K562 (cell line): ENCODE measurements at regions not wholly inside any gene's neighbourhood (a gene's known extent, or its start where the extent isn't known, plus 50 kb on each side); places are given as distances from the start of the nearest gene placed in this dataset.

Experiments
- ATAC-seq: fragments of 200-7000 bp; cut with Tn5 transposase; 3 replicates; pipeline ENCODE4 v1.9.1; 2020; ENCODE audit warnings: moderate library complexity
- BruUV-seq: library from RNA; stranded (reverse); fragments of 400-500 nt; replicated peaks from 2 replicates; lab custom pipeline; 2021; lab: Mats Ljungman, UMichigan
- CTCF ChIA-PET: fragments of 300-600 bp; formaldehyde crosslinking; extraction: SDS; loops from one replicate; lab custom pipeline; 2021; ENCODE audit warnings: low intra/inter-chr PET ratio; lab: Yijun Ruan, JAX
- POLR2A ChIA-PET: fragments of 300-600, 350-650 bp; sonication (Branson Sonifier 250); formaldehyde crosslinking; extraction: SDS; loops from one replicate; lab custom pipeline; 2021; ENCODE audit warnings: antibody characterized with exemption, inconsistent platforms; lab: Yijun Ruan, JAX
- DNase-seq, 4 experiments: peaks; one replicate each; pipeline versions ENCODE4 v3.0.0 to v3.0.0-alpha.2; 2011 to 2018; ENCODE audit warnings: low spot score in 3 of 4, mixed read lengths in 3 of 4; ENCODE audit errors: extremely low read depth in 1 of 4
- FAIRE-seq: peaks from 2 replicates; lab custom pipeline; 2011; peaks lifted over from hg19 to GRCh38; lab: Jason Lieb, UNC
- H2AFZ ChIP-seq: 2 replicates; pipeline ENCODE4 v1.6.0; 2011; ENCODE audit warnings: low read depth, low read length, control low read depth, inconsistent platforms
- H3K27ac ChIP-seq: fragments of 200-600 bp; 3 replicates; pipeline ENCODE4 v1.8.0; 2011; ENCODE audit warnings: low read depth, mild to moderate bottlenecking, control low read depth, inconsistent platforms, low read length, moderate library complexity, mixed read lengths; ENCODE audit errors: extremely low read depth
- H3K27me3 ChIP-seq, 2 experiments: fragments of 300-600 bp in 1 of 2; 2 replicates in 1 of 2; 3 replicates in 1 of 2; pipeline versions ENCODE4 v1.6.0 to v1.8.0; 2011; ENCODE audit warnings: inconsistent platforms in 2 of 2, low read length in 2 of 2, mild to moderate bottlenecking in 1 of 2, mixed read lengths in 1 of 2, moderate library complexity in 1 of 2; ENCODE audit not compliant: control insufficient read depth in 2 of 2, insufficient read depth in 2 of 2
- H3K36me3 ChIP-seq: fragments of 300-600 bp; 3 replicates; pipeline ENCODE4 v1.8.0; 2011; ENCODE audit warnings: mild to moderate bottlenecking, low read length, inconsistent platforms; ENCODE audit not compliant: control insufficient read depth, insufficient read depth
- H3K4me1 ChIP-seq, 2 experiments: fragments of 200-600 bp in 1 of 2; replicated peaks in 1 of 2; 2 replicates in 1 of 2; 3 replicates in 1 of 2; pipeline versions ENCODE4 v1.5.1 to v1.8.0; 2011; ENCODE audit warnings: inconsistent platforms in 2 of 2, low read length in 2 of 2, mild to moderate bottlenecking in 1 of 2, mixed read lengths in 1 of 2, moderate library complexity in 1 of 2; ENCODE audit not compliant: control insufficient read depth in 2 of 2, insufficient read depth in 2 of 2
- H3K4me2 ChIP-seq: 2 replicates; pipeline ENCODE4 v1.6.1; 2011; ENCODE audit warnings: low read length, control low read depth, inconsistent platforms, mixed read lengths; ENCODE audit not compliant: insufficient read depth
- H3K4me3 ChIP-seq: fragments of 200-600 bp; sonication (generic), shearing (Covaris generic); 2 replicates; pipeline ENCODE4 v1.5.1; 2016; ENCODE audit warnings: control low read depth, inconsistent platforms
- H3K79me2 ChIP-seq: fragments of 200-600 bp; 3 replicates; pipeline ENCODE4 v1.8.0; 2011; ENCODE audit warnings: low read length, inconsistent platforms; ENCODE audit not compliant: control insufficient read depth, insufficient read depth
- H3K9ac ChIP-seq, 2 experiments: 2 replicates each; pipeline versions ENCODE4 v1.6.0 to v1.6.1; 2011; ENCODE audit warnings: low read depth in 2 of 2, low read length in 2 of 2, control low read depth in 1 of 2, inconsistent platforms in 1 of 2, mild to moderate bottlenecking in 1 of 2, mixed read lengths in 1 of 2; ENCODE audit not compliant: insufficient read depth in 1 of 2
- H3K9me1 ChIP-seq: one replicate; pipeline ENCODE4 v1.6.0; 2011; ENCODE audit warnings: inconsistent platforms, mild to moderate bottlenecking, low read length, moderate library complexity; ENCODE audit not compliant: control insufficient read depth, insufficient read depth
- H3K9me3 ChIP-seq: replicated peaks from 2 replicates; pipeline ENCODE4 v1.5.1; 2011; ENCODE audit warnings: low read depth, low read length, inconsistent platforms; ENCODE audit not compliant: control insufficient read depth, insufficient read depth
- H4K20me1 ChIP-seq: replicated peaks from 2 replicates; pipeline ENCODE4 v1.6.1; 2011; ENCODE audit warnings: low read length, inconsistent platforms, mixed read lengths; ENCODE audit not compliant: control insufficient read depth, insufficient read depth
- AFF4 ChIP-seq: sonication (generic); formaldehyde crosslinking; IDR thresholded peaks from 2 replicates; pipeline ENCODE4 v1.8.0; 2023; ENCODE audit warnings: mild to moderate bottlenecking, missing genetic modification reagents
- DMBX1 ChIP-seq: fragments of 250-450 bp; sonication (Bioruptor Pico); IDR thresholded peaks from 2 replicates; pipeline ENCODE4 v1.8.0; 2022; ENCODE audit warnings: inconsistent platforms, mild to moderate bottlenecking, moderate library complexity, borderline replicate concordance
- GABPB1 ChIP-seq: sonication (generic); formaldehyde crosslinking; IDR thresholded peaks from 2 replicates; pipeline ENCODE4 v1.8.0; 2022; ENCODE audit warnings: mild to moderate bottlenecking, missing genetic modification reagents
- GATAD2A ChIP-seq: fragments of 450-650 bp; IDR thresholded peaks from 2 replicates; pipeline ENCODE4 v1.6.1; 2017
- RBM25 ChIP-seq: fragments of 200-400 bp; formaldehyde crosslinking; IDR thresholded peaks from 2 replicates; pipeline ENCODE4 v1.6.1; 2018; ENCODE audit warnings: low read length, low read depth, moderate library complexity; ENCODE audit not compliant: severe bottlenecking
- TFE3 ChIP-seq: fragments of 450-650 bp; formaldehyde crosslinking; IDR thresholded peaks from 2 replicates; pipeline ENCODE4 v1.4.0; 2020; ENCODE audit warnings: mild to moderate bottlenecking, mixed read lengths
- ZNF511 ChIP-seq: sonication (generic); formaldehyde crosslinking; IDR thresholded peaks from 2 replicates; pipeline ENCODE4 v1.8.0; 2022; ENCODE audit warnings: mild to moderate bottlenecking, missing genetic modification reagents
- WGBS: fragments of 100-300 bp; shearing (Covaris generic); methylation state at CpG from one replicate; pipeline ENCODE4 v1.1.6; 2016; ENCODE audit warnings: low coverage, mixed read lengths; ENCODE audit not compliant: insufficient coverage; ENCODE audit errors: missing lambda C conversion rate; 5-methylcytosine and 5-hydroxymethylcytosine counted together
- in situ Hi-C: fragments of 300-500 bp; cut with MboI; formaldehyde crosslinking; loops from 4 replicates; pipeline ENCODE4 v1.15.0; 2018; ENCODE audit warnings: inconsistent platforms, mixed read lengths
- intact Hi-C: fragments of 100-400 bp; cut with micrococcal nuclease; formaldehyde crosslinking; loops from 2 replicates; pipeline ENCODE4 v1.14.2; 2022

- Histone ChIP-seq H3K4me2 (no peak overlapping the region), H3K9me1 (no peaks in the 10 kb centered on the region), H3K27me3 (no peaks in the 10 kb centered on the region), H3K79me2 (no peaks in the 10 kb centered on the region), H3K9me3 (no peaks in the 10 kb centered on the region; the same call in 1 of the 2 replicates), H3K4me3 (no peak overlapping the region), H3K36me3 (no peaks in the 10 kb centered on the region), H3K9ac (no peak overlapping the region), H3K27ac (no peak overlapping the region), H4K20me1 (no peaks in the 10 kb centered on the region), H2AFZ (no peak overlapping the region), H3K4me1 (no peaks in the 10 kb centered on the region)
- intact Hi-C loops (no loop called here), in situ Hi-C loops (no loop called here)
- ChIA-PET CTCF (no interaction called here), POLR2A (interaction anchor here (0.6 kb wide), 1 partner anchor 35 kb away, joined by 3 read pairs; no protein-coding TSS in a partner anchor)
- ATAC-seq (no peak), FAIRE-seq (no peak), DNase-seq (no peak)
- no TSS peak for BruUV-seq
- TF ChIP-seq RBM25 = peak; percentile 86
- no peak for TF ChIP-seq ZNF511 (CRISPR knock-in tag)
Observed at GRCh38 chr7:68911754-68912153, 686.5 kb upstream of the AUTS2 start.

- FAIRE-seq = no peak
- H3K9ac ChIP-seq = no peak overlapping the region
- H3K9me1 ChIP-seq = no peaks in the 10 kb centered on the region
- no peaks in the 10 kb centered on the region for H3K27me3 ChIP-seq
- ChIA-PET POLR2A (no interaction called here), CTCF (no interaction called here)
- no peaks in the 10 kb centered on the region for H3K36me3 ChIP-seq
- H3K27ac ChIP-seq = no peak overlapping the region
- no TSS peak for BruUV-seq
- intact Hi-C loops (no loop called here), in situ Hi-C loops (no loop called here)
- no peaks in the 10 kb centered on the region for H4K20me1 ChIP-seq
- WGBS = 4% methylated on average over 3 of the region's 3 CpGs
- no peak overlapping the region for H2AFZ ChIP-seq
- no peak for DNase-seq
- no peaks in the 10 kb centered on the region for H3K79me2 ChIP-seq
- H3K4me3 ChIP-seq = no peak overlapping the region
- H3K4me2 ChIP-seq = no peak overlapping the region
- H3K4me1 ChIP-seq = no peaks in the 10 kb centered on the region
- H3K9me3 ChIP-seq = no peaks in the 10 kb centered on the region; the same call in 1 of the 2 replicates
- no peak for ATAC-seq
- TF ChIP-seq GATAD2A (no peak), TFE3 (CRISPR knock-in tag) (no peak), DMBX1 (no peak), AFF4 (CRISPR knock-in tag) (no peak), GABPB1 (CRISPR knock-in tag) (no peak)
Observed at GRCh38 chr7:68914006-68914405, 684.3 kb upstream of the AUTS2 start.
